GM19238 (cell line): ENCODE measurements at regions not wholly inside any gene's neighbourhood (a gene's known extent, or its start where the extent isn't known, plus 50 kb on each side); places are given as distances from the start of the nearest gene placed in this dataset.

Source experiments
- DNase-seq: peaks from one replicate; pipeline ENCODE4 v3.0.0; 2011; ENCODE audit warnings: low spot score; ENCODE audit not compliant: insufficient read length

GRCh38 chr1:8203056-8203455, 114.9 kb upstream of the SLC45A1 start:
- DNase-seq: no peak

- DNase-seq: no peak
Observed at GRCh38 chr1:8202182-8202905, 115.6 kb upstream of the SLC45A1 start.

- no peak for DNase-seq
Observed at GRCh38 chr1:8201331-8201861, 116.5 kb upstream of the SLC45A1 start.

- DNase-seq: no peak
Observed at GRCh38 chr1:8200317-8201115, 117.4 kb upstream of the SLC45A1 start.

GRCh38 chr1:8198522-8198921, 119.4 kb upstream of the SLC45A1 start:
- no peak for DNase-seq

- no peak for DNase-seq
Observed at GRCh38 chr1:8197493-8198282, 120.2 kb upstream of the SLC45A1 start.

GRCh38 chr1:8194481-8195227, 123.3 kb upstream of the SLC45A1 start:
- no peak for DNase-seq

- no peak for DNase-seq
Observed at GRCh38 chr1:8193840-8194406, 124.0 kb upstream of the SLC45A1 start.

- DNase-seq: no peak
Observed at GRCh38 chr1:8191474-8191873, 126.4 kb upstream of the SLC45A1 start.

- no peak for DNase-seq
Observed at GRCh38 chr1:8189931-8190483, 127.9 kb upstream of the SLC45A1 start.

- DNase-seq: no peak
Observed at GRCh38 chr1:8185400-8185799, 132.5 kb upstream of the SLC45A1 start.

GRCh38 chr1:8184301-8184700, 133.6 kb upstream of the SLC45A1 start:
- no peak for DNase-seq

GRCh38 chr1:8182034-8182761, 135.7 kb upstream of the SLC45A1 start:
- no peak for DNase-seq

GRCh38 chr1:8179132-8179793, 138.7 kb upstream of the SLC45A1 start:
- DNase-seq: no peak

- DNase-seq: no peak
Observed at GRCh38 chr1:8176279-8176678, 141.6 kb upstream of the SLC45A1 start.

- no peak for DNase-seq
Observed at GRCh38 chr1:8174807-8175206, 143.1 kb upstream of the SLC45A1 start.

GRCh38 chr1:8171751-8172464, 145.8 kb upstream of the ERRFI1 start:
- no peak for DNase-seq

GRCh38 chr1:8170059-8170835, 144.1 kb upstream of the ERRFI1 start:
- DNase-seq: no peak
